DND-41 (cell line): ENCODE measurements at regions not wholly inside any gene's neighbourhood (a gene's known extent, or its start where the extent isn't known, plus 50 kb on each side); places are given as distances from the start of the nearest gene placed in this dataset.

Experiments used
- CTCF ChIP-seq: IDR thresholded peaks from 2 replicates; pipeline ENCODE4 v1.5.1; 2012; ENCODE audit warnings: borderline replicate concordance, low read length, moderate library complexity, mild to moderate bottlenecking; ENCODE audit not compliant: poor library complexity, severe bottlenecking; ENCODE audit errors: extremely low read depth
- EZH2 ChIP-seq: IDR thresholded peaks from 3 replicates; pipeline ENCODE4 v1.6.1; 2012; ENCODE audit warnings: borderline replicate concordance, low read depth, mild to moderate bottlenecking, moderate library complexity, low read length, inconsistent platforms; ENCODE audit not compliant: severe bottlenecking

- no peak for TF ChIP-seq CTCF
- TF ChIP-seq EZH2, result no peak
These were observed 314.8 kb downstream of the RBM43 start for GRCh38 chr2:150946831-150947230.
